Pancreas (tissue), 10 donors: ENCODE measurements at regions not wholly inside any gene's neighbourhood (a gene's known extent, or its start where the extent isn't known, plus 50 kb on each side); places are given as distances from the start of the nearest gene placed in this dataset.

Experiments
- ATAC-seq, 4 donors: fragments of 200-7000 bp; cut with Tn5 transposase; one replicate each; pipeline versions ENCODE4 v1.8.0 to v1.9.1; 2020; ENCODE audit warnings: mild to moderate bottlenecking in 4 of 4, moderate library complexity in 4 of 4
- DNase-seq, 6 donors: peaks; one replicate each; pipeline ENCODE4 v3.0.0-alpha.2; 2020
- FAIRE-seq: peaks from 2 replicates; lab custom pipeline; 2012; peaks lifted over from hg19 to GRCh38; lab: Jason Lieb, UNC
- H3K27ac ChIP-seq, 4 donors: fragments of 200-600 bp; sonication (generic); 1 replicate in 3 of 4; 2 replicates in 1 of 4; pipeline versions ENCODE4 v1.5.0 to v1.8.0; 2020
- H3K27me3 ChIP-seq, 4 donors: fragments of 200-600 bp; one replicate each; pipeline ENCODE4 v1.8.0; 2021
- H3K36me3 ChIP-seq, 3 donors: fragments of 200-600 bp; sonication (generic) in 1 of 3; one replicate each; pipeline versions ENCODE4 v1.5.0 to v1.8.0; 2020 to 2021
- H3K4me1 ChIP-seq, 3 donors: fragments of 200-600 bp; one replicate each; pipeline ENCODE4 v1.8.0; 2021
- H3K4me3 ChIP-seq, 4 donors: fragments of 200-600 bp; sonication (generic) in 2 of 4; one replicate each; pipeline versions ENCODE4 v1.5.0 to v1.8.0; 2020 to 2021
- H3K9me3 ChIP-seq, 4 donors: fragments of 200-600 bp; one replicate each; pipeline ENCODE4 v1.8.0; 2021
- WGBS, 2 donors: extraction: QIAGEN DNeasy Blood & Tissue Kit; methylation state at CpG; one replicate each; pipeline ENCODE4 v1.1.7; 2013; 5-methylcytosine and 5-hydroxymethylcytosine counted together
- intact Hi-C, 3 donors: fragments of 100-400 bp; cut with DNase I; formaldehyde crosslinking; loops; one replicate each; pipeline versions ENCODE4 v1.11.1 to v1.14.2; 2022
- TF ChIP-seq, protein P1 (sequence below), 4 donors: fragments of 200-600 bp; sonication (generic) in 3 of 4; IDR thresholded peaks; one replicate each; pipeline versions ENCODE4 v1.5.0 to v1.8.0; 2021; ENCODE audit warnings: antibody characterized with exemption in 4 of 4
- donor health status: healthy with polysubstance abuse.
- donor health status: DM: no; HTN: no; CAD: no; lungs with moderate emphysema.
- donor health status: DM: no; HTN: no; CAD: no.
- donor health status: control.
- donor health status: control.
- donor health status: Bipolar disorder and iron deficiency.
- donor health status: DM: yes; HTN: yes; CAD: no.
- donor health status: DM: no; HTN: no; CAD: no.
- donor health status: DM: no; HTN: no; CAD: no.
- donor health status: DM: yes; HTN: yes; CAD: no.

DNA sequence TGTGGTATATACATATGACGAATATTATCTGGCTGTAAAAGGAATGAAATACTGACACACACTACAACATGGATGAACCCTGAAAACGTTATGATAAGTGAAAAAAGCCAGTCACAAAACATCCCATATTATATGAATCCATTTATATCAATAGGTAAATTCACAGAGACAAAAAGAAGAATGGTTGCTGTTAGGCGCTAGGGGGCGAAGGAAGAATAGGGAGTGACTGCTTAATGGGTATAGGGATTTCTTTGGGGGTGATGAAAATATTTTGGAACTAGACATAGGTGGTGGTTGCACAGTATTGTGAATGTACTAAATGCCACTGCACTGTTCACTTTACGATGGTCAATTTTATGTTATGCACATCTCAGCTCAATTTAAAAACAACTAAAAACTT, 96.4 kb upstream of the EGFL6 start:
- TF ChIP-seq, protein P1, sequence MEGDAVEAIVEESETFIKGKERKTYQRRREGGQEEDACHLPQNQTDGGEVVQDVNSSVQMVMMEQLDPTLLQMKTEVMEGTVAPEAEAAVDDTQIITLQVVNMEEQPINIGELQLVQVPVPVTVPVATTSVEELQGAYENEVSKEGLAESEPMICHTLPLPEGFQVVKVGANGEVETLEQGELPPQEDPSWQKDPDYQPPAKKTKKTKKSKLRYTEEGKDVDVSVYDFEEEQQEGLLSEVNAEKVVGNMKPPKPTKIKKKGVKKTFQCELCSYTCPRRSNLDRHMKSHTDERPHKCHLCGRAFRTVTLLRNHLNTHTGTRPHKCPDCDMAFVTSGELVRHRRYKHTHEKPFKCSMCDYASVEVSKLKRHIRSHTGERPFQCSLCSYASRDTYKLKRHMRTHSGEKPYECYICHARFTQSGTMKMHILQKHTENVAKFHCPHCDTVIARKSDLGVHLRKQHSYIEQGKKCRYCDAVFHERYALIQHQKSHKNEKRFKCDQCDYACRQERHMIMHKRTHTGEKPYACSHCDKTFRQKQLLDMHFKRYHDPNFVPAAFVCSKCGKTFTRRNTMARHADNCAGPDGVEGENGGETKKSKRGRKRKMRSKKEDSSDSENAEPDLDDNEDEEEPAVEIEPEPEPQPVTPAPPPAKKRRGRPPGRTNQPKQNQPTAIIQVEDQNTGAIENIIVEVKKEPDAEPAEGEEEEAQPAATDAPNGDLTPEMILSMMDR (IDR thresholded peaks at IDR 0.05): no peak
- no peak for DNase-seq
- H3K9me3 ChIP-seq: no peaks in the 10 kb centered on the region
- no peak overlapping the region for H3K4me3 ChIP-seq
- no peak for FAIRE-seq
- no peak for ATAC-seq
- H3K36me3 ChIP-seq: no peaks in the 10 kb centered on the region
- no peaks in the 10 kb centered on the region for H3K4me1 ChIP-seq
- H3K27ac ChIP-seq: no peak overlapping the region
- intact Hi-C loops: no loop called here
- WGBS, 2 donors: 33 to 38% methylated on average over 5 of the region's 5 CpGs
- peaks cover 0 to 7% (median 0%) of the 10 kb centered on the region in 4 donors for H3K27me3 ChIP-seq

DNA sequence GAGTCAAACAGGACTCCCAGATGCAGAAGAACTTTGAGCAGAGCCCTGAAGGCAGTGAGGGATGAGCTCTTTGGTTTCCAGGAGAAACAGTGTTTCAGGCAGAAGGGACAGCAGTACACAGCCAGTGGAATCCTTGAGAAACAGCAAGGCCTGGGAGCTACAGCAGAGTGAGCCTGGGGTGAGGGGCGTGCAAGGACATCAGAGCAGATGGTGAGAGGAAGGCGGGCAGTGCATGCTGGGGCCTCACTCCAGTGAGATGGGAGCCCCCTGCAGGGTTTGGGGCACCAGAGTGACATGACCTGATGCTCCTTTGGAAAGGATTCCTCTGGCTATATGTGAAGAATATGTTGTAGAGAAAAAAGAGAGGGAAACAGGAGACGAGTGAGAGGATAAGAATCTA, 98.1 kb upstream of the EGFL6 start:
- Histone ChIP-seq H3K4me3 (no peak overlapping the region), H3K27me3 (peaks cover 0 to 7% (median 0%) of the 10 kb centered on the region in 4 donors), H3K4me1 (no peaks in the 10 kb centered on the region), H3K9me3 (no peaks in the 10 kb centered on the region), H3K27ac (no peak overlapping the region), H3K36me3 (no peaks in the 10 kb centered on the region)
- FAIRE-seq: no peak
- no peak for ATAC-seq
- TF ChIP-seq, protein P1 (IDR thresholded peaks at IDR 0.05): no peak
- no peak for DNase-seq
- intact Hi-C loops: no loop called here
- 48 to 89% methylated on average over 3 of the region's 3 CpGs for WGBS, 2 donors

DNA sequence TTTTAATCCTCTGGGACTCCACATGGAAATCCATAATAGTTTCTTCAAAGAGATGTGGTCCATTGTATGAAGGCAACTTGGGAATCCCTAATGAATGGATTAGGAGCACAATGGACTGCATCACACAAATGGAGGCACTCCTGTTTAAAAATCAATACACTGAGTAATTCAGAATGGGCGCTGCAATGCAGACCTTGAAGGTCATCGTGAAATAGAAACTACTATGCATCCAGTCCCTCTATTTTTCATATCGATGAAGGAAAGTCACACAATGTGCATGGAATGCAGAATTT, 98.8 kb upstream of the EGFL6 start:
- Histone ChIP-seq H3K9me3 (no peaks in the 10 kb centered on the region), H3K4me3 (no peak overlapping the region), H3K27me3 (peaks cover 0 to 7% (median 0%) of the 10 kb centered on the region in 4 donors), H3K4me1 (no peaks in the 10 kb centered on the region), H3K36me3 (no peaks in the 10 kb centered on the region), H3K27ac (no peak overlapping the region)
- DNase-seq (no peak), ATAC-seq (no peak), FAIRE-seq (no peak)
- TF ChIP-seq, protein P1 (IDR thresholded peaks at IDR 0.05): no peak
- intact Hi-C loops: no loop called here
- 70 to 76% methylated on average over 3 of the region's 3 CpGs for WGBS, 2 donors

GRCh38 chrX:13469963-13470684, 99.3 kb upstream of the EGFL6 start:
- WGBS, 2 donors: 76 to 82% methylated on average over 4 of the region's 4 CpGs
- Histone ChIP-seq H3K27me3 (peaks cover 0 to 7% (median 0%) of the 10 kb centered on the region in 4 donors), H3K4me3 (no peak overlapping the region), H3K9me3 (no peaks in the 10 kb centered on the region), H3K36me3 (no peaks in the 10 kb centered on the region), H3K4me1 (no peaks in the 10 kb centered on the region), H3K27ac (no peak overlapping the region)
- TF ChIP-seq, protein P1 (IDR thresholded peaks at IDR 0.05): no peak
- intact Hi-C loops: no loop called here
- DNase-seq: no peak
- peak in 2 of 4 donors; percentile 28 to 35 for ATAC-seq
- FAIRE-seq: no peak

GRCh38 chrX:13468096-13468495, 101.3 kb upstream of the EGFL6 start:
- peaks cover 0 to 7% (median 0%) of the 10 kb centered on the region in 4 donors for H3K27me3 ChIP-seq
- DNase-seq (no peak), ATAC-seq (no peak), FAIRE-seq (no peak)
- H3K9me3 ChIP-seq: no peaks in the 10 kb centered on the region
- WGBS, 2 donors: 95 to 97% methylated on average over 4 of the region's 4 CpGs
- no peaks in the 10 kb centered on the region for H3K36me3 ChIP-seq
- no peak overlapping the region for H3K27ac ChIP-seq
- no peak overlapping the region for H3K4me3 ChIP-seq
- intact Hi-C loops: no loop called here
- TF ChIP-seq, protein P1 (IDR thresholded peaks at IDR 0.05): no peak
- no peaks in the 10 kb centered on the region for H3K4me1 ChIP-seq
